Sigmoid colon (tissue), 6 donors: ENCODE measurements at regions not wholly inside any gene's neighbourhood (a gene's known extent, or its start where the extent isn't known, plus 50 kb on each side); places are given as distances from the start of the nearest gene placed in this dataset.
"Not testable (repeated sequence)": the region's sequence is repeated elsewhere in the genome, so short reads cannot be mapped to it uniquely, and the experiment has no call there.

ENCODE experiments used
- DNase-seq: peaks from one replicate; pipeline ENCODE4 v3.0.0-alpha.2; 2019
- H3K27ac ChIP-seq, 4 donors: fragments of 200-600 bp; sonication (generic); one replicate each; pipeline ENCODE4 v1.5.1; 2016 to 2019; ENCODE audit warnings: mild to moderate bottlenecking in 1 of 4
- H3K27me3 ChIP-seq, 3 donors: fragments of 200-600 bp; sonication (generic); one replicate each; pipeline ENCODE4 v1.5.1; 2019; ENCODE audit warnings: mild to moderate bottlenecking in 1 of 3
- H3K36me3 ChIP-seq, 4 donors: fragments of 200-600 bp; sonication (generic); one replicate each; pipeline ENCODE4 v1.5.1; 2016 to 2019
- H3K4me1 ChIP-seq, 4 donors: fragments of 200-600 bp; sonication (generic); one replicate each; pipeline ENCODE4 v1.5.1; 2017 to 2019
- H3K4me3 ChIP-seq, 4 donors: fragments of 200-600 bp; sonication (generic); one replicate each; pipeline ENCODE4 v1.5.1; 2017 to 2019; ENCODE audit warnings: mild to moderate bottlenecking in 2 of 4, moderate library complexity in 1 of 4
- H3K9me3 ChIP-seq, 4 donors: fragments of 200-600 bp in 3 of 4; sonication (generic) in 3 of 4; one replicate each; pipeline versions ENCODE4 v1.5.1 to v1.6.1; 2013 to 2019
- EP300 ChIP-seq, 4 donors: sonication (generic); formaldehyde crosslinking; IDR thresholded peaks; one replicate each; pipeline ENCODE4 v1.6.1; 2017; ENCODE audit warnings: antibody characterized with exemption in 4 of 4
- POLR2A ChIP-seq, 2 donors: fragments of 450-650 bp; IDR thresholded peaks; one replicate each; pipeline ENCODE4 v1.6.1; 2016; ENCODE audit warnings: antibody characterized with exemption in 2 of 2, mild to moderate bottlenecking in 2 of 2, moderate library complexity in 2 of 2
- POLR2AphosphoS5 ChIP-seq, 4 donors: sonication (generic); formaldehyde crosslinking; IDR thresholded peaks; one replicate each; pipeline ENCODE4 v1.6.1; 2017; ENCODE audit warnings: antibody characterized with exemption in 4 of 4
- WGBS, 2 donors: extraction: QIAGEN DNeasy Blood & Tissue Kit; methylation state at CpG; one replicate each; pipeline ENCODE4 v1.1.7; 2013; 5-methylcytosine and 5-hydroxymethylcytosine counted together
- intact Hi-C: fragments of 100-400 bp; cut with DNase I; formaldehyde crosslinking; loops from one replicate; pipeline ENCODE4 v1.15.1; 2023
- TF ChIP-seq, protein P1 (sequence below), 4 experiments: fragments of 450-650 bp in 3 of 4; fragments of 200-600 bp in 1 of 4; IDR thresholded peaks; one replicate each; pipeline ENCODE4 v1.5.1; 2016 to 2019; ENCODE audit warnings: antibody characterized with exemption in 4 of 4, mild to moderate bottlenecking in 3 of 4, moderate library complexity in 2 of 4
- donor health status: healthy with polysubstance abuse.
- donor health status: healthy.

DNA sequence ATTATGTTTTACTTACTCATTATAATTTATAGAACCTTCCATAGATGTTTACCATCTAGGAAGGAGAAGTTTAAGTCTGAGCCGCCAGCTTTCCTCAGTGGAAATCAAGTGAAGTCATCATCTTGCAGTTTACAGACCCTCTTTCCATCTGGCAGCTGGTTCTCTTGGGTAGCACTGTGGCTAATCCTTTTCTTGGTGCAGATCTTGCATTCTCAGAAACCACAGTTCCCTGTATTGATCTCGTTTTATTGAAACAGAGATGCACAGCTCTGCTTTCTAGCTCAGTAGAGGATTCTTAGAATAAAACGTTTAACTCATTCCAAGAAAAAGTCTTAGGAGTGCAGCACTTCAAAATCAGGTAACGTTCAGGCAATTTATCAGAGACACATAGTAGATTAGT, 1154.7 kb downstream of the FOXD4L5 start:
- 26 to 27% methylated on average over 4 of the region's 4 CpGs for WGBS, 2 donors
- DNase-seq, H3K27me3 ChIP-seq, H3K4me3 ChIP-seq, H3K9me3 ChIP-seq, H3K27ac ChIP-seq, H3K4me1 ChIP-seq, H3K36me3 ChIP-seq, intact Hi-C loops: not testable (repeated sequence)

DNA sequence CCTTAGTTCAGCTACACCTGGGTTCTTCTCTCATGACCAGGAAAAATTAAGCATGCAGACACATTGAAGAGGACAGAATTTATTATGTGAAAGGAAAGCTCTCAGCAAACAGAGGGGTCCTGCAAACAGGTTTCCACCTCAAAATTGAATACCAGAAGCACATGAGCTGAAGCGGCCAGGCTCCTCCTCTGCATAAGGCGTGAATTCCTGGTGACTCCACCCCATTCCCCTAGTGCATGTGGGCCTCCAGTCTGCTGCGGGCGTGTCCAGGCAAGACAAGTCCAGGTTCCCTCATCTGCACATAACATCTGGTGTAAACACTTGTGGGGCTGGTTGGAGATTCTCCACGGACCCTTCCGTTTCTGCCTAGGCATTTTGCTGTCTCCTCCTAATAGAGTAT, 1156.4 kb downstream of the FOXD4L5 start:
- H3K27me3 ChIP-seq = no peaks in the 10 kb centered on the region
- no peak overlapping the region for H3K4me3 ChIP-seq
- no peak overlapping the region for H3K27ac ChIP-seq
- WGBS, 2 donors = 81 to 85% methylated on average over 6 of the region's 6 CpGs
- intact Hi-C loops = no loop called here
- TF ChIP-seq, protein P1, sequence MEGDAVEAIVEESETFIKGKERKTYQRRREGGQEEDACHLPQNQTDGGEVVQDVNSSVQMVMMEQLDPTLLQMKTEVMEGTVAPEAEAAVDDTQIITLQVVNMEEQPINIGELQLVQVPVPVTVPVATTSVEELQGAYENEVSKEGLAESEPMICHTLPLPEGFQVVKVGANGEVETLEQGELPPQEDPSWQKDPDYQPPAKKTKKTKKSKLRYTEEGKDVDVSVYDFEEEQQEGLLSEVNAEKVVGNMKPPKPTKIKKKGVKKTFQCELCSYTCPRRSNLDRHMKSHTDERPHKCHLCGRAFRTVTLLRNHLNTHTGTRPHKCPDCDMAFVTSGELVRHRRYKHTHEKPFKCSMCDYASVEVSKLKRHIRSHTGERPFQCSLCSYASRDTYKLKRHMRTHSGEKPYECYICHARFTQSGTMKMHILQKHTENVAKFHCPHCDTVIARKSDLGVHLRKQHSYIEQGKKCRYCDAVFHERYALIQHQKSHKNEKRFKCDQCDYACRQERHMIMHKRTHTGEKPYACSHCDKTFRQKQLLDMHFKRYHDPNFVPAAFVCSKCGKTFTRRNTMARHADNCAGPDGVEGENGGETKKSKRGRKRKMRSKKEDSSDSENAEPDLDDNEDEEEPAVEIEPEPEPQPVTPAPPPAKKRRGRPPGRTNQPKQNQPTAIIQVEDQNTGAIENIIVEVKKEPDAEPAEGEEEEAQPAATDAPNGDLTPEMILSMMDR (IDR thresholded peaks at IDR 0.05) = no peak
- TF ChIP-seq EP300 (IDR thresholded peaks at IDR 0.05) (no peak), POLR2A (IDR thresholded peaks at IDR 0.05) (no peak), POLR2AphosphoS5 (IDR thresholded peaks at IDR 0.05) (no peak)
- H3K9me3 ChIP-seq = no peaks in the 10 kb centered on the region
- DNase-seq = no peak
- no peaks in the 10 kb centered on the region for H3K4me1 ChIP-seq
- no peaks in the 10 kb centered on the region for H3K36me3 ChIP-seq

DNA sequence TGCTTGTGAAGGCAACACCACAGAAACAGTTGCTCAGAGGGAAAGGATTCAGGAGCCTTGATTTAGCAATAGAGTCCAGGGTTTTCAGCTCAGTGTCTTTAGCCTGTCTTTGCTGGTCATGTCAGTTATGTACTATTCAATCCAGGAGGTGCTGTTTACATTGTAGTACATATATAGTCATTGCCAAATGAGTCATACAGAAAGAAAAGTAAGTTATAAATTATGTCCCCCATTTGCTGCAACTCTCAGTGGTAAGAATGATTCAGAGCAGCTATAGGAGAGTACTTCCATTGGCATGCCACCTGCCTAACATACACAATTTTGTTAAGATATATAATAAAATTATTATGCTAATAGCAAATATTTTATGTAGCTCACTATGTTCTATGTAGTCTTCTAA, 1163.4 kb downstream of the FOXD4L5 start:
- DNase-seq, H3K4me1 ChIP-seq, H3K27me3 ChIP-seq, H3K4me3 ChIP-seq, H3K36me3 ChIP-seq, intact Hi-C loops, H3K27ac ChIP-seq, H3K9me3 ChIP-seq: not testable (repeated sequence)

DNA sequence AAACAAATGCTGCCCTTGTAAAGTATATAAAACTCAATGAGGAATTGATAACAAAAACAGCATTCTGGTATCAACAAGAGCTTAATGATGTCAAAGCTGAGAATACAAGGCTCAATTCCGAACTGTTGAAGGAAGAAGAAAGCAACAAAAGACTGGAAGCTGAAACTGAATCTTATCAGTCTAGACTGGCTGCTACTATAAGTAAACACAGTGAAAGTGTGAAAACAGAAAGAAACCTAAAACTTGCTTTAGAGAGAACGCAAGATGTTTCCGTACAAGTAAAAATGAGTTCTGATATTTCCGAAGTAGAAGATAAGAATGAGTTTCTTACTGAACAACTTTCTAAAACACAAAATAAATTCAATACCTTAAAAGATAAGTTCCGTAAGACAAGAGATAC, 1167.7 kb downstream of the FOXD4L5 start:
- intact Hi-C loops, H3K4me1 ChIP-seq, H3K36me3 ChIP-seq, H3K27me3 ChIP-seq, H3K9me3 ChIP-seq, DNase-seq, H3K27ac ChIP-seq, H3K4me3 ChIP-seq: not testable (repeated sequence)
- 86% methylated on average over 5 of the region's 5 CpGs for WGBS, 2 donors

DNA sequence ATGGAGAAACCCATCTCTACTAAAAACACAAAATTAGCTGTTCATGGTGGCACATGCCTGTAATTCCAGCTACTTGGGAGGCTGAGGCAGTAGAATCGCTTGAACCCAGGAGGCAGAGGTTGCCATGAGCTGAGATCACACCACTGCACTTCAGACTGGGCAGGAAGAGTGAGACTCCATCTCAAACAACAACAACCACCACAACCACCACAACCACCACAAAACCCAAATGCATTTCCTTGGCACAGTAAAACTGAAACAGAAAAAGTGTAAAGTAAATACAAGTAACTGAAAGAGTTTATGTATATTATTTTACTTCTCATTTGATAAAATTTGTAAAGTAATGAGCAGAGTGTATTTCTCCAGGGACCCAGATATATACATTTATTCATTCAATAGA, 1177.1 kb downstream of the FOXD4L5 start:
- intact Hi-C loops, H3K4me3 ChIP-seq, DNase-seq, H3K27ac ChIP-seq, H3K27me3 ChIP-seq, H3K36me3 ChIP-seq, H3K4me1 ChIP-seq, H3K9me3 ChIP-seq: not testable (repeated sequence)
- 40 to 46% methylated on average over 1 of the region's 1 CpG for WGBS, 2 donors

DNA sequence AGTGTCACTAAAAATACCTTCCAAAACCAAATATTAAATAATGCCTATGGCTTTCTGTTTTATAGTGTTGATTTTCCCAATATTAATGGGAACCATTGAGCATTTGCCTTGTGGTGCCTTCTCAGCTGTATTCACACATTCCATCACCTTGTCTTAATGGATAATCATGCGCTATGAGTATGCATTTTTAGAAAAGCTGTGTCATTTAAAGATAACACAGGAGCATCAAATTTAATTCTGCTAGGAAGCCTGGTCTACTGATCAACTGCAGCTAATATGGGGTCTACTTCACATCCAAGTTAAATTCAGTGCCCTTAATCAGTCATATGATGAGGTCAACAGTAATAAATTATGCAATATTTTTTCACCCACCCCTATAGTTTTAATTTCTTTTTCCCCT, 1177.8 kb downstream of the FOXD4L5 start:
- DNase-seq, H3K27ac ChIP-seq, H3K27me3 ChIP-seq, H3K4me3 ChIP-seq, intact Hi-C loops, H3K36me3 ChIP-seq, H3K9me3 ChIP-seq, H3K4me1 ChIP-seq: not testable (repeated sequence)
- 58 to 76% methylated on average over 1 of the region's 1 CpG for WGBS, 2 donors

DNA sequence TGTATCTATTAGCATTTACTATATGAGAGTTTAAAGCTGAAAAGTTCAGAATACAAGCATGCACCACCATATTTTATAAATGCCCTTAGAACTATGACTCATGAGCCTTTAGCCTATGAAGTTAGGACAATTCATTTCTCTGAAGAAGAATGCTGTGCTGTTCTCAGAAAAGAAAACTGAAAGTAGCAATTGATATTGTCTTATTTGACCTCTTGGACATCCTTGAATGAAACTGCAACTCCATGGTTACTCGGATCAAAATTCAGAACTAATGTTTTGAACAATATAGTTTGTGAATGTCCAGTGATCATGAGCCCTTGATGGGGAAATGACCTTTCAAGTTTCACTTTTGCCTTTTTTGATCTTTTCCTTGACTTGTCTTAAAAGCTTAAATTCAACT, 1179.8 kb downstream of the FOXD4L5 start:
- WGBS, 2 donors = 61 to 62% methylated on average over 1 of the region's 1 CpG
- H3K4me3 ChIP-seq, H3K9me3 ChIP-seq, H3K27me3 ChIP-seq, intact Hi-C loops, H3K36me3 ChIP-seq, H3K27ac ChIP-seq, H3K4me1 ChIP-seq, DNase-seq: not testable (repeated sequence)

DNA sequence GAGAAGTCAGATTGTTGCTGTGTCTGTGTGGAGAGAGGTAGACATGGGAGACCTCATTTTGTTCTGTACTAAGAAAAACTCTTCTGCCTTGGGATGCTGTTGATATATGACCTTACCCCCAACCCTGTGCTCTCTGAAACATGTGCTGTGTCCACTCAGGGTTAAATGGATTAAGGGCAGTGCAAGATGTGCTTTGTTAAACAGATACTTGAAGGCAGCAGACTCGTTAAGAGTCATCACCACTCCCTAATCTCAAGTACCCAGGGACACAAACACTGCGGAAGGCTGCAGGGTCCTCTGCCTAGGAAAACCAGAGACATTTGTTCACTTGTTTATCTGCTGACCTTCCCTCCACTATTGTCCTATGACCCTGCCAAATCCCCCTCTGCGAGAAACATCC, 1183.5 kb downstream of the FOXD4L5 start:
- intact Hi-C loops, H3K4me1 ChIP-seq, H3K4me3 ChIP-seq, H3K36me3 ChIP-seq, H3K27ac ChIP-seq, H3K27me3 ChIP-seq, H3K9me3 ChIP-seq, DNase-seq: not testable (repeated sequence)
- WGBS, 2 donors = 60 to 66% methylated on average over 3 of the region's 3 CpGs

DNA sequence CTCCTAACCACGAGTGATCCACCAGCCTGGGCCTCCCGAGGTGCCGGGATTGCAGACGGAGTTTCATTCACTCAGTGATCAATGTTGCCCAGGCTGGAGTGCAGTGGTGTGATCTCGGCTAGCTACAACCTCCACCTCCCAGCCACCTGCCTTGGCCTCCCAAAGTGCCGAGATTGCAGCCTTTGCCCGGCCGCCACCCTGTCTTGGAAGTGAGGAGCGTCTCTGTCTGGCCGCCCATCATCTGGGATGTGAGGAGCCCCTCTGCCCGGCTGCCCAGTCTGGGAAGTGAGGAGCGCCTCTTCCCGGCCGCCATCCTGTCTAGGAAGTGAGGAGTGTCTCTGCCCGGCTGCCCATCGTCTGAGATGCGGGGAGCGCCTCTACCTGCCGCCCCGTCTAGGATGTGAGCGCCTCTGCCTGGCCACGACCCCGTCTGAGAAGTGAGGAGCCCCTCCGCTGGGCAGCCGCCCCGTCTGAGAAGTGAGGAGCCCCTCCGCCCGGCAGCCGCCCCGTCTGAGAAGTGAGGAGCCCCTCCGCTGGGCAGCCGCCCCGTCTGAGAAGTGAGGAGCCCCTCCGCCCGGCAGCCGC, 1184.3 kb downstream of the FOXD4L5 start:
- H3K4me1 ChIP-seq, H3K9me3 ChIP-seq, H3K27ac ChIP-seq, H3K27me3 ChIP-seq, DNase-seq, intact Hi-C loops, H3K4me3 ChIP-seq, H3K36me3 ChIP-seq: not testable (repeated sequence)
- WGBS, 2 donors = 89 to 91% methylated on average over 36 of the region's 36 CpGs

DNA sequence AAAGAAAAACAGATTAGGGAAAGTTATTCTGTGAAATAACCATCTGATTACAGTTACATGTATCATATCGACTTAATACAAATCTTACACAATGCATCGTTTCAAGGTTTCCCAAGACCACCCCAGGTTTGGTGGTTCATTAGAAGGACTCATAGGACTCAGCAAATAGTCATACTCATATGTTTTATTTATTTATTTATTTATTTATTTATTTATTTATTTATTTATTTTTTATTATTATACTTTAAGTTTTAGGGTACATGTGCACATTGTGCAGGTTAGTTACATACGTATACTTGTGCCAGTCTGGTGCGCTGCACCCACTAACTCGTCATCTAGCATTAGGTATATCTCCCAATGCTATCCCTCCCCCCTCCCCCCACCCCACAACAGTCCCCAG, 1199.0 kb downstream of the FOXD4L5 start:
- intact Hi-C loops = not testable (repeated sequence)
- 75 to 84% methylated on average over 5 of the region's 5 CpGs for WGBS, 2 donors

DNA sequence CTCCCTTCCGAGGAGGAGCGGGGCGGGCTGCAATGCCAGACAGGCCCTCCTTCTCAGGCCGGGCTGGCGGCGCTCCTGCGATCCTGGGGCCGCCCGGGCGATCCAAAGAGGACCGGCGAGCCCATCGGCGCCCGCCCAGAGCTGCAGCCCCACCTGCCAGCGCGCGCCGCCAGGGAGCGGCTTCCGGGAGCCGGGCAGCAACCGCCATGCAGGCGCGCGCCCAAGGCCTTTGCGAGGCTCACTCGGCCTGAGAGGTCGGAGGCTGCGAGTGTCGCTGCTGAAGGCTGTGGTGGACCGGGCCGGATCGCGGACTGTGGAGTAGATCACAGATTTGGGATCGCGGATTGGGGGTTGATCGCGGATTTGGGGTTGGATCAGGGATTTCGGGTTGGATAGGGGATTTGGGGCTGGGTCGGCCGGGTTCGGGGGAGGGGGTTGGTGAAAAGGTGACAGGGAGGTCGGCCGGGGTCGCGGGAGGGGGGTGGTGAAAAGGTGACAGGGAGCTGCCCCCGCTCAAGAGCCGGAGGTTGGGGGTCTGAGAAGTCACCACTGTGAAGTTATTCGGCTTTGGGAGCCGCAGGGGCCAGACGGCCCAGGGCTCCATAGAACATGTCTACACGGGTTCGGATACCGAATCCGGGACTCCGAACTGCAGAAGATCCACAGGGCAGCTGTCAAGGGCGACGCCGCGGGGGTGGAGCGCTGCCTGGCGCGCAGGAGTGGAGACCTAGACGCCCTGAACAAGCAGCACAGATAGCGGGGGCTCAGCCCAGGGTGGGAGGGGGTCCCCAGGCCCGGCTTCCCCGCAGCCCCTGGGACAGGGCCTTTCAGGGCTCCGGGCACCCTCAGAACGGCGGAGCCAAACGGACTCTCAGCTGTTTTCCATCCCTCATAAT, 1213.4 kb downstream of the FOXD4L5 start:
- H3K9me3 ChIP-seq, H3K27me3 ChIP-seq, DNase-seq, H3K27ac ChIP-seq, intact Hi-C loops, H3K4me1 ChIP-seq, H3K4me3 ChIP-seq, H3K36me3 ChIP-seq: not testable (repeated sequence)
- 74 to 86% methylated on average over 72 of the region's 72 CpGs for WGBS, 2 donors

More for the DNA sequence above, 1199.0 kb downstream of the FOXD4L5 start:
- not testable (repeated sequence) for H3K4me3 ChIP-seq, H3K9me3 ChIP-seq, H3K36me3 ChIP-seq, H3K27ac ChIP-seq, H3K27me3 ChIP-seq, H3K4me1 ChIP-seq, DNase-seq
